Brain pericyte (primary cell): ENCODE measurements at regions not wholly inside any gene's neighbourhood (a gene's known extent, or its start where the extent isn't known, plus 50 kb on each side); places are given as distances from the start of the nearest gene placed in this dataset.

Experiments
- DNase-seq: peaks from one replicate; pipeline ENCODE4 v3.0.0-alpha.2; 2012; ENCODE audit warnings: low read depth, low spot score

- DNase-seq, result no peak
Observed at GRCh38 chr1:29825941-29826415, 589.7 kb downstream of the PTPRU start.

GRCh38 chr1:29825274-29825940 is 589.1 kb downstream of the PTPRU start:
- DNase-seq, result no peak

- no peak for DNase-seq
Observed at GRCh38 chr1:29824511-29825273, 588.4 kb downstream of the PTPRU start.

GRCh38 chr1:29824025-29824424 is 587.7 kb downstream of the PTPRU start:
- no peak for DNase-seq

- DNase-seq, result no peak
Observed at GRCh38 chr1:29823561-29823960, 587.2 kb downstream of the PTPRU start.

- no peak for DNase-seq
Observed at GRCh38 chr1:29821605-29822004, 585.3 kb downstream of the PTPRU start.

GRCh38 chr1:29820401-29820800 is 584.1 kb downstream of the PTPRU start:
- no peak for DNase-seq

GRCh38 chr1:29812408-29813135 is 576.2 kb downstream of the PTPRU start:
- no peak for DNase-seq

GRCh38 chr1:29811727-29812407 is 575.5 kb downstream of the PTPRU start:
- no peak for DNase-seq

GRCh38 chr1:29811247-29811646 is 574.9 kb downstream of the PTPRU start:
- no peak for DNase-seq

- no peak for DNase-seq
Observed at GRCh38 chr1:29810121-29811120, 574.1 kb downstream of the PTPRU start.

- DNase-seq, result no peak
Observed at GRCh38 chr1:29809446-29810120, 573.3 kb downstream of the PTPRU start.

- no peak for DNase-seq
Observed at GRCh38 chr1:29808141-29808995, 572.0 kb downstream of the PTPRU start.

GRCh38 chr1:29807689-29808088 is 571.4 kb downstream of the PTPRU start:
- DNase-seq, result no peak

GRCh38 chr1:29806646-29807319 is 570.5 kb downstream of the PTPRU start:
- DNase-seq, result no peak

GRCh38 chr1:29805896-29806160 is 569.5 kb downstream of the PTPRU start:
- no peak for DNase-seq

GRCh38 chr1:29805122-29805895 is 569.0 kb downstream of the PTPRU start:
- DNase-seq, result no peak
